ENCODE measurements at regions not wholly inside any gene's neighbourhood (a gene's known extent, or its start where the extent isn't known, plus 50 kb on each side); places are given as distances from the start of the nearest gene placed in this dataset.

- TF ChIP-seq CTCF (IDR thresholded peaks at IDR 0.05) (no peak), POLR2A (IDR thresholded peaks at IDR 0.05) (no peak), EP300 (IDR thresholded peaks at IDR 0.05) (no peak)
Measured at GRCh38 chr2:11069566-11070185, 85.6 kb upstream of the SLC66A3 start.

Data from ovary (tissue), 3 donors.